ENCODE measurements at regions not wholly inside any gene's neighbourhood (a gene's known extent, or its start where the extent isn't known, plus 50 kb on each side); places are given as distances from the start of the nearest gene placed in this dataset.

DNA sequence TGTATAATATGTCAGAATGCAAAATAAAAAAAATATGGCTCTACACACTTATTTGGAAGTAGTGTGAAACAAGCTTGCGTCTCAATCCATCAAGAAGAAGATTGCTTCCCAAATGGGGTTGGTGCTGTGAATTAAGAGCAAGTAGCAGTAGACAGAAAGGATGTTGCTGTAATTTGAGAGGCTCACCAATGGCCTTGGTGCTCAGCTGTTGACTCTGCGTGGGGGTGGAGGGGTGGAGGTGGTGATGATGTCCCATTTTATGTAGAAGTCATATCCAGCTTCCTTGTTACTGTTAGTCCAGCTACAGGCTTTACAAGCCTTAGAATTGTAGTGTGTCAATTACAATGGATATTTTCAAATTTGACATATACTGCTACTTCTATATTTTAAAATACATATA, 223.4 kb upstream of the RND3 start:
- Mint-ChIP-seq H3K36me3 (no peaks in the 10 kb centered on the region), H3K9me3 (peaks cover 0 to 4% (median 0%) of the 10 kb centered on the region in 3 donors), H3K4me3 (no peak overlapping the region), H3K27me3 (no peaks in the 10 kb centered on the region), H3K4me1 (no peaks in the 10 kb centered on the region), H3K27ac (no peak overlapping the region)
- ATAC-seq (replicated peaks in 1 of 4) (no peak), DNase-seq (no peak)
- Histone ChIP-seq H3K9me3 (no peaks in the 10 kb centered on the region), H3K27ac (ENCODE audit: low read length) (no peak overlapping the region), H3K27me3 (replicated peaks in 1 of 2; ENCODE audit: control insufficient read depth in 2 of 2, extremely low read depth in 1 of 2, insufficient read depth in 2 of 2, low read length in 1 of 2) (no peaks in the 10 kb centered on the region), H3K36me3 (ENCODE audit: control insufficient read depth in 2 of 2, extremely low read depth in 1 of 2, insufficient read depth in 1 of 2, low read length in 1 of 2) (no peaks in the 10 kb centered on the region), H3K4me1 (ENCODE audit: control insufficient read depth in 1 of 2, extremely low read depth in 1 of 2, insufficient read depth in 2 of 2, low read length in 2 of 2) (no peaks in the 10 kb centered on the region), H3K4me3 (ENCODE audit: control insufficient read depth in 1 of 2, extremely low read depth in 1 of 2, low read length in 1 of 2) (no peak overlapping the region)
- CTCF ChIA-PET = no interaction called here
- POLR2A ChIA-PET = interaction anchor here (0.5 to 0.6 kb wide), 2 partner anchors 10 to 1438 kb away, joined by 3 to 4 read pairs; no protein-coding TSS in a partner anchor
- no CpG with 5 or more reads among the region's 2 CpGs for WGBS (ENCODE audit: insufficient coverage)

DNA sequence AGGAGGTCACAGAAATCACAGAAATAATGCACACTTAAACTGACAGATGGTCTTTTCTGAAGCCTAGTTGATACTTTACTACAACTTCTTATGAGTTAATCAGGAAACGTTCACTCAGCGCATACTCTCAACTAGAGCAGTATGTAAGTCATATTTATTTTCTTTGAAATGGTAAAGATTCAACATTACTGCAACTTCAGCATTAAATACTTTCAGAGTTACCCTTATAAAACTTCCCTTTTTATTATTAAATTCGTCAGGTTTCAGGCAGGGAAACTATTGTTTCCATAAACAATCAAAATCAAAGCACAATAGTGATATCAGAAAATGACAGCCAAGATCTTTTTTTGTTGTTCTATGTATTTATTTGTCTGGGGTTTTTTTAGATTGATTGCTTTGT, 222.6 kb upstream of the RND3 start:
- no peak overlapping the region for H3K27ac ChIP-seq (ENCODE audit: low read length)
- H3K27me3 Mint-ChIP-seq = no peaks in the 10 kb centered on the region
- H3K36me3 ChIP-seq (ENCODE audit: control insufficient read depth in 2 of 2, extremely low read depth in 1 of 2, insufficient read depth in 1 of 2, low read length in 1 of 2) = no peaks in the 10 kb centered on the region
- no peak overlapping the region for H3K27ac Mint-ChIP-seq
- H3K4me3 ChIP-seq (ENCODE audit: control insufficient read depth in 1 of 2, extremely low read depth in 1 of 2, low read length in 1 of 2) = no peak overlapping the region
- H3K4me3 Mint-ChIP-seq = no peak overlapping the region
- no peaks in the 10 kb centered on the region for H3K9me3 ChIP-seq
- CTCF ChIA-PET = no interaction called here
- H3K4me1 Mint-ChIP-seq = no peaks in the 10 kb centered on the region
- DNase-seq = no peak
- no CpG with 5 or more reads among the region's 3 CpGs for WGBS (ENCODE audit: insufficient coverage)
- POLR2A ChIA-PET = no interaction called here
- H3K9me3 Mint-ChIP-seq = peaks cover 0 to 4% (median 0%) of the 10 kb centered on the region in 3 donors
- no peaks in the 10 kb centered on the region for H3K36me3 Mint-ChIP-seq
- no peaks in the 10 kb centered on the region for H3K4me1 ChIP-seq (ENCODE audit: control insufficient read depth in 1 of 2, extremely low read depth in 1 of 2, insufficient read depth in 2 of 2, low read length in 2 of 2)
- no peaks in the 10 kb centered on the region for H3K27me3 ChIP-seq (replicated peaks in 1 of 2; ENCODE audit: control insufficient read depth in 2 of 2, extremely low read depth in 1 of 2, insufficient read depth in 2 of 2, low read length in 1 of 2)
- no peak for ATAC-seq (replicated peaks in 1 of 4)

- Histone ChIP-seq H3K36me3 (ENCODE audit: control insufficient read depth in 2 of 2, extremely low read depth in 1 of 2, insufficient read depth in 1 of 2, low read length in 1 of 2) (no peaks in the 10 kb centered on the region), H3K9me3 (no peaks in the 10 kb centered on the region), H3K27me3 (replicated peaks in 1 of 2; ENCODE audit: control insufficient read depth in 2 of 2, extremely low read depth in 1 of 2, insufficient read depth in 2 of 2, low read length in 1 of 2) (no peaks in the 10 kb centered on the region), H3K4me1 (ENCODE audit: control insufficient read depth in 1 of 2, extremely low read depth in 1 of 2, insufficient read depth in 2 of 2, low read length in 2 of 2) (no peaks in the 10 kb centered on the region), H3K4me3 (ENCODE audit: control insufficient read depth in 1 of 2, extremely low read depth in 1 of 2, low read length in 1 of 2) (no peak overlapping the region), H3K27ac (ENCODE audit: low read length) (no peak overlapping the region)
- H3K27ac Mint-ChIP-seq = no peak overlapping the region
- no peaks in the 10 kb centered on the region for H3K9me3 Mint-ChIP-seq
- no peaks in the 10 kb centered on the region for H3K27me3 Mint-ChIP-seq
- no CpG with 5 or more reads among the region's 2 CpGs for WGBS (ENCODE audit: insufficient coverage)
- H3K4me3 Mint-ChIP-seq = no peak overlapping the region
- DNase-seq (no peak), ATAC-seq (replicated peaks in 1 of 4) (no peak)
- ChIA-PET POLR2A (no interaction called here), CTCF (no interaction called here)
- no peaks in the 10 kb centered on the region for H3K4me1 Mint-ChIP-seq
- no peaks in the 10 kb centered on the region for H3K36me3 Mint-ChIP-seq
These were observed 219.1 kb upstream of the RND3 start for GRCh38 chr2:150706561-150706960.

DNA sequence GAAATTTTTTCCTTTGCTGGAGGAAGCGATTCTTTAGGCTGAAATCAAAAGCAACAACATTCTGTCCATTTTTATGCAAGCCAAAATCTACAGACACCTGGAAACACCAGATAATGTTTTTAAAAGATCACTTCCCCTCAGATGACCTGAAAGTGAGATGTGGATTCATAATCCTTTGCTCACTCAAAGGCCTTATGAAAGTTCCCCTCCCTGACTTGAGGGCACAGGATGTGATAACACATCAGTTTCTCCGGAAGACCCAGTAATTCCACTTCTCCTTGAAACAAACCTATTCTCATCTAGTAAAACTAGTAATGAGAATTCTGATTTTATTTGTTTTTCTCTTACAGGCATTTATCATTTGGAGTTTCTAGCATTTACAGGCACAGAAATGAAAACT, 218.3 kb upstream of the RND3 start:
- Mint-ChIP-seq H3K36me3 (no peaks in the 10 kb centered on the region), H3K9me3 (no peaks in the 10 kb centered on the region), H3K4me1 (no peaks in the 10 kb centered on the region), H3K27ac (no peak overlapping the region), H3K27me3 (no peaks in the 10 kb centered on the region), H3K4me3 (no peak overlapping the region)
- no peaks in the 10 kb centered on the region for H3K36me3 ChIP-seq (ENCODE audit: control insufficient read depth in 2 of 2, extremely low read depth in 1 of 2, insufficient read depth in 1 of 2, low read length in 1 of 2)
- ATAC-seq (replicated peaks in 1 of 4) (no peak), DNase-seq (no peak)
- ChIA-PET POLR2A (no interaction called here), CTCF (no interaction called here)
- no CpG with 5 or more reads among the region's 2 CpGs for WGBS (ENCODE audit: insufficient coverage)
- H3K27ac ChIP-seq (ENCODE audit: low read length) = no peak overlapping the region
- no peaks in the 10 kb centered on the region for H3K27me3 ChIP-seq (replicated peaks in 1 of 2; ENCODE audit: control insufficient read depth in 2 of 2, extremely low read depth in 1 of 2, insufficient read depth in 2 of 2, low read length in 1 of 2)
- H3K9me3 ChIP-seq = no peaks in the 10 kb centered on the region
- no peak overlapping the region for H3K4me3 ChIP-seq (ENCODE audit: control insufficient read depth in 1 of 2, extremely low read depth in 1 of 2, low read length in 1 of 2)
- H3K4me1 ChIP-seq (ENCODE audit: control insufficient read depth in 1 of 2, extremely low read depth in 1 of 2, insufficient read depth in 2 of 2, low read length in 2 of 2) = no peaks in the 10 kb centered on the region

- CTCF ChIA-PET = no interaction called here
- Mint-ChIP-seq H3K27me3 (no peaks in the 10 kb centered on the region), H3K4me1 (no peaks in the 10 kb centered on the region), H3K9me3 (no peaks in the 10 kb centered on the region), H3K36me3 (no peaks in the 10 kb centered on the region), H3K4me3 (no peak overlapping the region), H3K27ac (no peak overlapping the region)
- ATAC-seq (replicated peaks in 1 of 4) = no peak
- Histone ChIP-seq H3K27me3 (replicated peaks in 1 of 2; ENCODE audit: control insufficient read depth in 2 of 2, extremely low read depth in 1 of 2, insufficient read depth in 2 of 2, low read length in 1 of 2) (no peaks in the 10 kb centered on the region), H3K36me3 (ENCODE audit: control insufficient read depth in 2 of 2, extremely low read depth in 1 of 2, insufficient read depth in 1 of 2, low read length in 1 of 2) (no peaks in the 10 kb centered on the region), H3K4me3 (ENCODE audit: control insufficient read depth in 1 of 2, extremely low read depth in 1 of 2, low read length in 1 of 2) (no peak overlapping the region), H3K4me1 (ENCODE audit: control insufficient read depth in 1 of 2, extremely low read depth in 1 of 2, insufficient read depth in 2 of 2, low read length in 2 of 2) (no peaks in the 10 kb centered on the region), H3K27ac (ENCODE audit: low read length) (no peak overlapping the region), H3K9me3 (no peaks in the 10 kb centered on the region)
- 77% methylated on average over 2 of the region's 2 CpGs for WGBS (ENCODE audit: insufficient coverage)
- DNase-seq = no peak
- POLR2A ChIA-PET = no interaction called here
These were observed 217.9 kb upstream of the RND3 start for GRCh38 chr2:150705357-150705756.

- H3K4me1 ChIP-seq (ENCODE audit: control insufficient read depth in 1 of 2, extremely low read depth in 1 of 2, insufficient read depth in 2 of 2, low read length in 2 of 2) = no peaks in the 10 kb centered on the region
- Mint-ChIP-seq H3K36me3 (no peaks in the 10 kb centered on the region), H3K27me3 (no peaks in the 10 kb centered on the region), H3K27ac (no peak overlapping the region), H3K9me3 (no peaks in the 10 kb centered on the region), H3K4me1 (no peaks in the 10 kb centered on the region), H3K4me3 (no peak overlapping the region)
- no peak overlapping the region for H3K4me3 ChIP-seq (ENCODE audit: control insufficient read depth in 1 of 2, extremely low read depth in 1 of 2, low read length in 1 of 2)
- no peaks in the 10 kb centered on the region for H3K36me3 ChIP-seq (ENCODE audit: control insufficient read depth in 2 of 2, extremely low read depth in 1 of 2, insufficient read depth in 1 of 2, low read length in 1 of 2)
- ChIA-PET CTCF (no interaction called here), POLR2A (no interaction called here)
- H3K27me3 ChIP-seq (replicated peaks in 1 of 2; ENCODE audit: control insufficient read depth in 2 of 2, extremely low read depth in 1 of 2, insufficient read depth in 2 of 2, low read length in 1 of 2) = no peaks in the 10 kb centered on the region
- no peaks in the 10 kb centered on the region for H3K9me3 ChIP-seq
- H3K27ac ChIP-seq (ENCODE audit: low read length) = no peak overlapping the region
- DNase-seq (no peak), ATAC-seq (replicated peaks in 1 of 4) (no peak)
- no CpG with 5 or more reads among the region's 2 CpGs for WGBS (ENCODE audit: insufficient coverage)
These were observed 215.3 kb upstream of the RND3 start for GRCh38 chr2:150702791-150703190.

Measured in T-cell (primary cell).